WTC11 (cell line): ENCODE measurements at regions not wholly inside any gene's neighbourhood (a gene's known extent, or its start where the extent isn't known, plus 50 kb on each side); places are given as distances from the start of the nearest gene placed in this dataset.

ENCODE experiments used
- CTCF ChIP-seq: fragments of 200-600 bp; IDR thresholded peaks from 2 replicates; pipeline ENCODE4 v1.8.0; 2022; ENCODE audit warnings: antibody characterized with exemption
- FOXP1 ChIP-seq: sonication (generic); formaldehyde crosslinking; IDR thresholded peaks from 2 replicates; pipeline ENCODE4 v1.8.0; 2022; ENCODE audit warnings: missing genetic modification reagents, mild to moderate bottlenecking, moderate library complexity, borderline replicate concordance
- MAX ChIP-seq: sonication (generic); formaldehyde crosslinking; IDR thresholded peaks from 2 replicates; pipeline ENCODE4 v1.8.0; 2022; ENCODE audit warnings: mild to moderate bottlenecking, missing genetic modification reagents
- NR2C2 ChIP-seq: sonication (generic); formaldehyde crosslinking; IDR thresholded peaks from 2 replicates; pipeline ENCODE4 v1.8.0; 2022; ENCODE audit warnings: mild to moderate bottlenecking, missing genetic modification reagents
- ZNF263 ChIP-seq: sonication (generic); formaldehyde crosslinking; IDR thresholded peaks from 2 replicates; pipeline ENCODE4 v1.8.1; 2022; ENCODE audit warnings: low read depth, mild to moderate bottlenecking, moderate library complexity, missing genetic modification reagents
- ZNF416 ChIP-seq: fragments of 250-450 bp; sonication (Bioruptor Pico); IDR thresholded peaks from 2 replicates; pipeline ENCODE4 v1.9.0; 2021; ENCODE audit warnings: mild to moderate bottlenecking, inconsistent platforms
- ZSCAN18 ChIP-seq: fragments of 250-450 bp; sonication (Bioruptor Pico); IDR thresholded peaks from 2 replicates; pipeline ENCODE4 v2.1.2; 2022; ENCODE audit warnings: mild to moderate bottlenecking, moderate library complexity

GRCh38 chr17:53633856-53634255 lies 188.9 kb upstream of the KIF2B start:
- TF ChIP-seq MAX, result no peak
- no peak for TF ChIP-seq NR2C2 (CRISPR knock-in tag)
- TF ChIP-seq FOXP1 (CRISPR knock-in tag), result no peak
- TF ChIP-seq CTCF, result no peak
- TF ChIP-seq ZSCAN18, result no peak
- TF ChIP-seq ZNF263 (CRISPR knock-in tag), result no peak
- no peak for TF ChIP-seq ZNF416
